Loucy (cell line): ENCODE measurements at regions not wholly inside any gene's neighbourhood (a gene's known extent, or its start where the extent isn't known, plus 50 kb on each side); places are given as distances from the start of the nearest gene placed in this dataset.

Experiments used
- H2AFZ ChIP-seq: fragments of 200-600 bp; sonication (generic); 2 replicates; pipeline ENCODE4 v1.6.0; 2016; ENCODE audit warnings: antibody characterized with exemption, mild to moderate bottlenecking, low read length, moderate library complexity
- H3F3A ChIP-seq: fragments of 200-600 bp; 2 replicates; pipeline ENCODE4 v1.6.0; 2016; ENCODE audit warnings: antibody characterized with exemption, low read depth, mild to moderate bottlenecking
- H3K27me3 ChIP-seq: fragments of 200-600 bp; sonication (generic); 2 replicates; pipeline ENCODE4 v1.6.1; 2014; ENCODE audit warnings: low read length, mild to moderate bottlenecking; ENCODE audit not compliant: insufficient read depth, poor library complexity, severe bottlenecking
- H3K36me3 ChIP-seq: fragments of 200-600 bp; sonication (generic); 2 replicates; pipeline ENCODE4 v1.6.1; 2016; ENCODE audit warnings: low read length; ENCODE audit not compliant: insufficient read depth
- H3K4me1 ChIP-seq: fragments of 200-600 bp; sonication (generic); 2 replicates; pipeline ENCODE4 v1.5.1; 2014; ENCODE audit warnings: low read length, mild to moderate bottlenecking; ENCODE audit not compliant: insufficient read depth, poor library complexity, severe bottlenecking
- H3K4me2 ChIP-seq: fragments of 200-600 bp; sonication (generic); 2 replicates; pipeline ENCODE4 v1.6.0; 2014; ENCODE audit warnings: antibody characterized with exemption, low read length, low read depth, mild to moderate bottlenecking; ENCODE audit not compliant: poor library complexity, severe bottlenecking
- H3K4me3 ChIP-seq: fragments of 200-600 bp; sonication (generic); 2 replicates; pipeline ENCODE4 v1.5.1; 2014; ENCODE audit warnings: low read length, mild to moderate bottlenecking, mixed read lengths; ENCODE audit not compliant: poor library complexity, severe bottlenecking
- H3K79me2 ChIP-seq: fragments of 200-600 bp; sonication (generic); 2 replicates; pipeline ENCODE4 v1.6.1; 2014; ENCODE audit warnings: low read length; ENCODE audit not compliant: insufficient read depth
- H3K9ac ChIP-seq: fragments of 200-600 bp; sonication (generic); 2 replicates; pipeline ENCODE4 v1.6.0; 2014; ENCODE audit warnings: mild to moderate bottlenecking, low read depth, low read length, moderate library complexity; ENCODE audit not compliant: poor library complexity, severe bottlenecking
- H3K9me2 ChIP-seq: fragments of 200-600 bp; sonication (generic); replicated peaks from 2 replicates; pipeline ENCODE4 v1.6.1; 2016; ENCODE audit warnings: low read depth, low read length, mixed read lengths
- H3K9me3 ChIP-seq: fragments of 200-600 bp; sonication (generic); 2 replicates; pipeline ENCODE4 v1.6.1; 2014; ENCODE audit warnings: mild to moderate bottlenecking, antibody characterized with exemption, low read length, low read depth; ENCODE audit not compliant: insufficient read depth
- H4K20me1 ChIP-seq: fragments of 200-600 bp; sonication (generic); 2 replicates; pipeline ENCODE4 v1.6.0; 2014; ENCODE audit warnings: antibody characterized with exemption, low read length, mild to moderate bottlenecking; ENCODE audit not compliant: insufficient read depth, poor library complexity, severe bottlenecking
- CTCF ChIP-seq: fragments of 200-600 bp; sonication (generic); conservative IDR thresholded peaks from 2 replicates; pipeline ENCODE4 v1.5.1; 2014; ENCODE audit warnings: mild to moderate bottlenecking, antibody characterized with exemption, low read length
- EZH2phosphoT487 ChIP-seq: fragments of 200-600 bp; IDR thresholded peaks from 2 replicates; pipeline ENCODE4 v1.6.1; 2018; ENCODE audit warnings: antibody characterized with exemption, mild to moderate bottlenecking, moderate library complexity, borderline replicate concordance

DNA sequence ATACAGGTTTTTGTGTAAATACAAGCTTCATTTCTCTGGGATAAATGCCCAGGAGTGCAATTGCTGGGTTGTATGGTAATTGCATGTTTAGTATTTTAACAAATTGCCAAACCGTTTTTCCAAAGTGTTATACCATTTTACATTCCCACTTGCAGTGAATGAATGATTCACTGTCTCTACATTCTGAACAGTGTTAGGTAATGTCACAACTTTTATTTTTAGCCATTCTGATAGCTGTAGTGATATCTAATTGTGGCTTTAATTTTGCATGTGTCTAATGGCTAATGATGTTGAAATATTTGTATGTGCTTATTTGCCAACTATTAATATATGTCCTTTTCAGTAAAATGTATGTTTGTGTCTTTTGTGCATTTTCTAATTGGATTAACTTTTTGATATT lies 156.9 kb upstream of the CES5A start:
- TF ChIP-seq CTCF (no peak), EZH2phosphoT487 (no peak)
- H3F3A ChIP-seq, result no peaks in the 10 kb centered on the region
- no peaks in the 10 kb centered on the region for H3K9me2 ChIP-seq
- no peaks in the 10 kb centered on the region for H3K4me1 ChIP-seq
- no peak overlapping the region for H3K4me2 ChIP-seq
- no peak overlapping the region for H3K4me3 ChIP-seq
- no peaks in the 10 kb centered on the region for H4K20me1 ChIP-seq
- no peaks in the 10 kb centered on the region for H3K36me3 ChIP-seq
- no peaks in the 10 kb centered on the region for H3K27me3 ChIP-seq
- H2AFZ ChIP-seq, result no peak overlapping the region
- no peaks in the 10 kb centered on the region for H3K9me3 ChIP-seq
- no peak overlapping the region for H3K9ac ChIP-seq
- H3K79me2 ChIP-seq, result no peaks in the 10 kb centered on the region

GRCh38 chr16:56029026-56029425 lies 153.9 kb upstream of the CES5A start:
- Histone ChIP-seq H3K27me3 (no peaks in the 10 kb centered on the region), H3K9me2 (no peaks in the 10 kb centered on the region), H3K36me3 (no peaks in the 10 kb centered on the region), H3K4me1 (no peaks in the 10 kb centered on the region), H3K9me3 (no peaks in the 10 kb centered on the region), H3K4me2 (no peak overlapping the region), H2AFZ (no peak overlapping the region), H3F3A (no peaks in the 10 kb centered on the region), H3K79me2 (no peaks in the 10 kb centered on the region), H4K20me1 (no peaks in the 10 kb centered on the region), H3K4me3 (no peak overlapping the region), H3K9ac (no peak overlapping the region)
- 0 out of 2 replicates have a peak, but pooled peaks have one; percentile 8 for TF ChIP-seq CTCF
- TF ChIP-seq EZH2phosphoT487, result no peak

- H3K9me2 ChIP-seq, result no peaks in the 10 kb centered on the region
- H3K9ac ChIP-seq, result no peak overlapping the region
- no peaks in the 10 kb centered on the region for H3F3A ChIP-seq
- H3K4me2 ChIP-seq, result no peak overlapping the region
- no peak overlapping the region for H3K4me3 ChIP-seq
- no peak overlapping the region for H2AFZ ChIP-seq
- TF ChIP-seq EZH2phosphoT487 (no peak), CTCF (no peak)
- H3K36me3 ChIP-seq, result no peaks in the 10 kb centered on the region
- no peaks in the 10 kb centered on the region for H3K9me3 ChIP-seq
- H3K79me2 ChIP-seq, result no peaks in the 10 kb centered on the region
- no peaks in the 10 kb centered on the region for H3K4me1 ChIP-seq
- H3K27me3 ChIP-seq, result no peaks in the 10 kb centered on the region
- H4K20me1 ChIP-seq, result no peaks in the 10 kb centered on the region
These were observed 147.6 kb upstream of the CES5A start for GRCh38 chr16:56022818-56023217.
